Superior temporal gyrus (tissue), 1 donor: ENCODE measurements at regions not wholly inside any gene's neighbourhood (a gene's known extent, or its start where the extent isn't known, plus 50 kb on each side); places are given as distances from the start of the nearest gene placed in this dataset.

Experiments
- DNase-seq: peaks from one replicate; pipeline ENCODE4 v3.0.0-alpha.2; 2016; ENCODE audit errors: extremely low spot score

- peak; percentile 82 for DNase-seq
These were observed 60.1 kb upstream of the MED9 start for GRCh38 chr17:17416400-17417360.

- DNase-seq = no peak
These were observed 59.0 kb upstream of the MED9 start for GRCh38 chr17:17417718-17418181.

GRCh38 chr17:17419166-17419565 lies 57.6 kb upstream of the MED9 start:
- no peak for DNase-seq

GRCh38 chr17:17419631-17420030 lies 57.2 kb upstream of the MED9 start:
- DNase-seq = peak; percentile 86

GRCh38 chr17:17420082-17420481 lies 56.7 kb upstream of the MED9 start:
- DNase-seq = no peak

GRCh38 chr17:17420561-17421269 lies 56.1 kb upstream of the MED9 start:
- DNase-seq = no peak

- no peak for DNase-seq
These were observed 55.2 kb upstream of the MED9 start for GRCh38 chr17:17421346-17422216.

- no peak for DNase-seq
These were observed 54.6 kb upstream of the MED9 start for GRCh38 chr17:17422217-17422610.

GRCh38 chr17:17422641-17423040 lies 54.2 kb upstream of the MED9 start:
- no peak for DNase-seq

GRCh38 chr17:17423656-17424055 lies 53.1 kb upstream of the MED9 start:
- DNase-seq = no peak

GRCh38 chr17:17424552-17424951 lies 52.2 kb upstream of the MED9 start:
- DNase-seq = no peak

- no peak for DNase-seq
These were observed 51.8 kb upstream of the MED9 start for GRCh38 chr17:17425005-17425404.

GRCh38 chr17:17425591-17425990 lies 51.2 kb upstream of the MED9 start:
- DNase-seq = no peak

GRCh38 chr17:17426184-17426583 lies 50.6 kb upstream of the MED9 start:
- DNase-seq = no peak
